ENCODE measurements at regions not wholly inside any gene's neighbourhood (a gene's known extent, or its start where the extent isn't known, plus 50 kb on each side); places are given as distances from the start of the nearest gene placed in this dataset.

DNA sequence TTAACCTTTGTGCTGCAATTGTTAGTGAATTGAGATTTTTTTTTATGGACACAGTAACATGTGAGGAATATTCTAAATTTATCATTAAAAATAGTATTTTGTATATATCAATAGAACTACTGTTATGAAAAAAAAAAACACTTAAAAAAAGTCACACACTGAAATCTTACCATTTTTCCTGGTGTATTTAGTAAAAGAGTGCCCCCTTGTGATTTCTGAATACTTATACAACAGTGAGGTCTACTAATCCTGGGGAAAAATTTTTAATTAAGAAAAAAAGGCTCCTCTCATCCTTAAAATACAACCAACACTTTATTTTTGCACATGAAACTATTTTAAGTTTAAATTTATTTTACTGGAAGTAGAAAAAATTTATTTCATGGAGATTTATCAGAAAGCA lies 56.4 kb upstream of the SPOCK3 start:
- in situ Hi-C loops (cut with HindIII; ENCODE audit: low sequenced_read_pairs), result no loop called here
- TF ChIP-seq, protein P1, sequence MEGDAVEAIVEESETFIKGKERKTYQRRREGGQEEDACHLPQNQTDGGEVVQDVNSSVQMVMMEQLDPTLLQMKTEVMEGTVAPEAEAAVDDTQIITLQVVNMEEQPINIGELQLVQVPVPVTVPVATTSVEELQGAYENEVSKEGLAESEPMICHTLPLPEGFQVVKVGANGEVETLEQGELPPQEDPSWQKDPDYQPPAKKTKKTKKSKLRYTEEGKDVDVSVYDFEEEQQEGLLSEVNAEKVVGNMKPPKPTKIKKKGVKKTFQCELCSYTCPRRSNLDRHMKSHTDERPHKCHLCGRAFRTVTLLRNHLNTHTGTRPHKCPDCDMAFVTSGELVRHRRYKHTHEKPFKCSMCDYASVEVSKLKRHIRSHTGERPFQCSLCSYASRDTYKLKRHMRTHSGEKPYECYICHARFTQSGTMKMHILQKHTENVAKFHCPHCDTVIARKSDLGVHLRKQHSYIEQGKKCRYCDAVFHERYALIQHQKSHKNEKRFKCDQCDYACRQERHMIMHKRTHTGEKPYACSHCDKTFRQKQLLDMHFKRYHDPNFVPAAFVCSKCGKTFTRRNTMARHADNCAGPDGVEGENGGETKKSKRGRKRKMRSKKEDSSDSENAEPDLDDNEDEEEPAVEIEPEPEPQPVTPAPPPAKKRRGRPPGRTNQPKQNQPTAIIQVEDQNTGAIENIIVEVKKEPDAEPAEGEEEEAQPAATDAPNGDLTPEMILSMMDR (IDR thresholded peaks at IDR 0.05; ENCODE audit: low read depth, low read length), result peak; percentile 30
- no peak overlapping the region for H3K4me3 ChIP-seq (ENCODE audit: low read depth, low read length)
- peak; percentile 35 for DNase-seq (ENCODE audit: low read depth, low spot score)

GRCh38 chr4:167308876-167309275 lies 74.6 kb upstream of the SPOCK3 start:
- no peak for DNase-seq (ENCODE audit: low read depth, low spot score)
- H3K4me3 ChIP-seq (ENCODE audit: low read depth, low read length), result no peak overlapping the region
- TF ChIP-seq, protein P1 (IDR thresholded peaks at IDR 0.05; ENCODE audit: low read depth, low read length), result no peak
- in situ Hi-C loops (cut with HindIII; ENCODE audit: low sequenced_read_pairs), result no loop called here

GRCh38 chr4:167321299-167321698 lies 87.0 kb upstream of the SPOCK3 start:
- no peak overlapping the region for H3K4me3 ChIP-seq (ENCODE audit: low read depth, low read length)
- TF ChIP-seq, protein P1 (IDR thresholded peaks at IDR 0.05; ENCODE audit: low read depth, low read length), result no peak
- no peak for DNase-seq (ENCODE audit: low read depth, low spot score)
- in situ Hi-C loops (cut with HindIII; ENCODE audit: low sequenced_read_pairs), result no loop called here

GRCh38 chr4:167339781-167340180 lies 105.5 kb upstream of the SPOCK3 start:
- no peak overlapping the region for H3K4me3 ChIP-seq (ENCODE audit: low read depth, low read length)
- TF ChIP-seq, protein P1 (IDR thresholded peaks at IDR 0.05; ENCODE audit: low read depth, low read length), result no peak
- DNase-seq (ENCODE audit: low read depth, low spot score), result no peak
- in situ Hi-C loops (cut with HindIII; ENCODE audit: low sequenced_read_pairs), result no loop called here

DNA sequence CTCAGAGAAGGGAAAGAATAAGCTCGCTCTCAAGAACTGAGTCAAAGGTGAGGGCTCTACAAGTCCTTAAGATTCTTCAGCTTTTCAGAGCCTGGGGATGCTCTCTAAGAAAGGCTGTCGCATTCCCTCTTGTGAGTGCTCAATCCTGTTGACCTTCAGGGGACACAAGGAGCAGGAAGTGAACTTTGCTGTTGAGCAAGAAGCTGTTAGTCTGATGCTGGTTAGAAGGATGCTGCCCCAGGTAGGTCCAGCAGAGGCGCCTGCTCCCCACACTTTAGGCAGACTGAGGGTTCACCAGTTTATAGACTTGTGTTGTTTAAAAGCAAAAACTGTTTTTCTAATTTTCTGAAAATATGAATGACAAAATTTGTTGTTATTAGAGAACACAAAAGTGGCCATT lies 125.4 kb upstream of the SPOCK3 start:
- H3K4me3 ChIP-seq (ENCODE audit: low read depth, low read length), result no peak overlapping the region
- in situ Hi-C loops (cut with HindIII; ENCODE audit: low sequenced_read_pairs), result no loop called here
- DNase-seq (ENCODE audit: low read depth, low spot score), result no peak
- TF ChIP-seq, protein P1 (IDR thresholded peaks at IDR 0.05; ENCODE audit: low read depth, low read length), result no peak

- TF ChIP-seq, protein P1 (IDR thresholded peaks at IDR 0.05; ENCODE audit: low read depth, low read length), result no peak
- no peak for DNase-seq (ENCODE audit: low read depth, low spot score)
- in situ Hi-C loops (cut with HindIII; ENCODE audit: low sequenced_read_pairs), result no loop called here
- no peak overlapping the region for H3K4me3 ChIP-seq (ENCODE audit: low read depth, low read length)
Measured at GRCh38 chr4:167379076-167379835, 145.0 kb upstream of the SPOCK3 start.
